OCI-LY1 (cell line): ENCODE measurements at regions not wholly inside any gene's neighbourhood (a gene's known extent, or its start where the extent isn't known, plus 50 kb on each side); places are given as distances from the start of the nearest gene placed in this dataset.

Experiments used
- H2AFZ ChIP-seq: fragments of 200-600 bp; sonication (generic), shearing (Covaris generic); 2 replicates; pipeline ENCODE4 v1.6.0; 2014; ENCODE audit warnings: antibody characterized with exemption, mild to moderate bottlenecking, low read length
- H3F3A ChIP-seq: fragments of 200-600 bp; sonication (generic), shearing (Covaris generic); 2 replicates; pipeline ENCODE4 v1.6.0; 2014; ENCODE audit warnings: mild to moderate bottlenecking, antibody characterized with exemption, low read length, moderate library complexity; ENCODE audit not compliant: insufficient read depth
- H3K27ac ChIP-seq: fragments of 200-600 bp; sonication (generic); 2 replicates; pipeline ENCODE4 v1.5.1; 2014; ENCODE audit warnings: low read length, mixed run types, mild to moderate bottlenecking, low read depth; ENCODE audit not compliant: poor library complexity, severe bottlenecking
- H3K27me3 ChIP-seq: fragments of 200-600 bp; sonication (generic); 2 replicates; pipeline ENCODE4 v1.6.0; 2014; ENCODE audit warnings: antibody characterized with exemption, mild to moderate bottlenecking, low read length, moderate library complexity; ENCODE audit not compliant: insufficient read depth
- H3K36me3 ChIP-seq: fragments of 200-600 bp; sonication (generic); 2 replicates; pipeline ENCODE4 v1.6.1; 2014; ENCODE audit warnings: mild to moderate bottlenecking, antibody characterized with exemption, low read length, moderate library complexity, mixed read lengths; ENCODE audit not compliant: insufficient read depth
- H3K4me1 ChIP-seq: fragments of 200-600 bp; sonication (generic); 2 replicates; pipeline ENCODE4 v1.5.1; 2014; ENCODE audit warnings: mild to moderate bottlenecking, low read length, moderate library complexity; ENCODE audit not compliant: insufficient read depth, severe bottlenecking
- H3K4me2 ChIP-seq: fragments of 200-600 bp; sonication (generic), shearing (Covaris generic); 2 replicates; pipeline ENCODE4 v1.6.1; 2014; ENCODE audit warnings: low read length
- H3K4me3 ChIP-seq: fragments of 200-600 bp; sonication (generic); 2 replicates; pipeline ENCODE4 v1.5.1; 2014; ENCODE audit warnings: low read length, low read depth, mild to moderate bottlenecking, mixed read lengths; ENCODE audit not compliant: poor library complexity, severe bottlenecking
- H3K79me2 ChIP-seq: fragments of 200-600 bp; shearing (Covaris generic); 2 replicates; pipeline ENCODE4 v1.6.1; 2016; ENCODE audit warnings: mixed run types, low read length, mixed read lengths; ENCODE audit not compliant: insufficient read depth
- H3K9ac ChIP-seq: fragments of 200-600 bp; sonication (generic), shearing (Covaris generic); 2 replicates; pipeline ENCODE4 v1.6.1; 2014; ENCODE audit warnings: mild to moderate bottlenecking, low read length, mixed read lengths
- H3K9me2 ChIP-seq: fragments of 200-600 bp; sonication (generic), shearing (Covaris generic); 2 replicates; pipeline ENCODE4 v1.6.1; 2014; ENCODE audit warnings: low read depth, mild to moderate bottlenecking, low read length, mixed read lengths
- H3K9me3 ChIP-seq: fragments of 200-600 bp; shearing (Covaris generic); 2 replicates; pipeline ENCODE4 v1.6.1; 2014; ENCODE audit warnings: low read length, mixed read lengths
- H4K20me1 ChIP-seq: fragments of 200-600 bp; sonication (generic), shearing (Covaris generic); 2 replicates; pipeline ENCODE4 v1.6.0; 2016; ENCODE audit warnings: mild to moderate bottlenecking, low read length; ENCODE audit not compliant: insufficient read depth
- EZH2 ChIP-seq: fragments of 200-600 bp; sonication (generic), shearing (Covaris generic); IDR thresholded peaks from 2 replicates; pipeline ENCODE4 v1.8.0; 2017; ENCODE audit warnings: borderline replicate concordance, mixed run types, mild to moderate bottlenecking, antibody characterized with exemption, low read length, moderate library complexity, mixed read lengths
- TF ChIP-seq, protein P1 (sequence below): fragments of 200-600 bp; sonication (generic), shearing (Covaris generic); IDR thresholded peaks from 2 replicates; pipeline ENCODE4 v1.5.1; 2017; ENCODE audit warnings: mild to moderate bottlenecking, antibody characterized with exemption, low read length, moderate library complexity, mixed read lengths

DNA sequence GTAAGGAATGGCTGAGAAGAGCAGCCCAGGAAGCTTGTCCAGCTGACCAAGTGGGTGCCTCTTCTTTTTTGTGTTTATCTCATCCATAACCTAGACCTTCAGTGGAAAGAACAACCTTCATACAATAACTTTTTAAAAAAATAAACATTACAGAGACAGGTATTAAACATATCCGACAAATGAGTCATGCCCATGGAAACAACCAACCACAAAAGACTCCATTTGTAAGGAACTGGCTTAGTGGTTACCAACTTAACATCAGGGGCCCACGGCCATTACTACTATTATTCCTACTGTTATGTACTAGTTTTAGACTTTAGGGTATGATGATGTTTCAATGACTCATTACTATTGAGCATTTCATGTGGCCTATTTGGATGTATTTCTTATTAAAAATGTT lies 191.7 kb upstream of the SERP2 start:
- no peaks in the 10 kb centered on the region for H3K4me1 ChIP-seq
- no peaks in the 10 kb centered on the region for H3K79me2 ChIP-seq
- no peak for TF ChIP-seq EZH2
- no peak overlapping the region for H3K4me3 ChIP-seq
- no peaks in the 10 kb centered on the region for H4K20me1 ChIP-seq
- H3K9me3 ChIP-seq = no peaks in the 10 kb centered on the region
- no peaks in the 10 kb centered on the region for H3K27me3 ChIP-seq
- no peak overlapping the region for H3K9ac ChIP-seq
- H3K36me3 ChIP-seq = no peaks in the 10 kb centered on the region
- H3K4me2 ChIP-seq = no peak overlapping the region
- no peak overlapping the region for H2AFZ ChIP-seq
- no peak overlapping the region for H3K27ac ChIP-seq
- no peaks in the 10 kb centered on the region for H3F3A ChIP-seq
- no peaks in the 10 kb centered on the region for H3K9me2 ChIP-seq

DNA sequence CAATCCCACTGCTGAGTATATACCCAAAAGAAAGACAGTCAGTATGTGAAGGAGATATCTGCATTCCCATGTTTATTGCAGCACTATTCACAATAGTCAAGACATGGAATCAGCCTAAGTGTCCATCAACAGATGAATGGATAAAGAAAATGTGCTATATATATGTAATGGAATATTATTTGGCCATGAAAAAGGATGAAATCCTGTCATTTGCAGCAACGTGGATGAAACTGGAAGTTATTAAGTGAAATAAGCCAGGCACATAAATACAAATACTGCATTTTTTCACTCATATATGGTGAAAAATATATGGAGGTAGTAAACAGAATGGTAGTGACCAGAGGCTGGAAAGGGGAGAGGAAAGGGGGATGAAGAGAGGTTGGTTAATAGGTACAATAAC lies 188.9 kb upstream of the SERP2 start:
- no peaks in the 10 kb centered on the region for H3K27me3 ChIP-seq
- H3K4me2 ChIP-seq = no peak overlapping the region
- no peaks in the 10 kb centered on the region for H3K36me3 ChIP-seq
- H3K9me2 ChIP-seq = no peaks in the 10 kb centered on the region
- no peaks in the 10 kb centered on the region for H3K9me3 ChIP-seq
- H3K9ac ChIP-seq = no peak overlapping the region
- H3K4me1 ChIP-seq = no peaks in the 10 kb centered on the region
- no peak for TF ChIP-seq EZH2
- TF ChIP-seq, protein P1, sequence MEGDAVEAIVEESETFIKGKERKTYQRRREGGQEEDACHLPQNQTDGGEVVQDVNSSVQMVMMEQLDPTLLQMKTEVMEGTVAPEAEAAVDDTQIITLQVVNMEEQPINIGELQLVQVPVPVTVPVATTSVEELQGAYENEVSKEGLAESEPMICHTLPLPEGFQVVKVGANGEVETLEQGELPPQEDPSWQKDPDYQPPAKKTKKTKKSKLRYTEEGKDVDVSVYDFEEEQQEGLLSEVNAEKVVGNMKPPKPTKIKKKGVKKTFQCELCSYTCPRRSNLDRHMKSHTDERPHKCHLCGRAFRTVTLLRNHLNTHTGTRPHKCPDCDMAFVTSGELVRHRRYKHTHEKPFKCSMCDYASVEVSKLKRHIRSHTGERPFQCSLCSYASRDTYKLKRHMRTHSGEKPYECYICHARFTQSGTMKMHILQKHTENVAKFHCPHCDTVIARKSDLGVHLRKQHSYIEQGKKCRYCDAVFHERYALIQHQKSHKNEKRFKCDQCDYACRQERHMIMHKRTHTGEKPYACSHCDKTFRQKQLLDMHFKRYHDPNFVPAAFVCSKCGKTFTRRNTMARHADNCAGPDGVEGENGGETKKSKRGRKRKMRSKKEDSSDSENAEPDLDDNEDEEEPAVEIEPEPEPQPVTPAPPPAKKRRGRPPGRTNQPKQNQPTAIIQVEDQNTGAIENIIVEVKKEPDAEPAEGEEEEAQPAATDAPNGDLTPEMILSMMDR = no peak
- no peak overlapping the region for H3K4me3 ChIP-seq
- no peaks in the 10 kb centered on the region for H4K20me1 ChIP-seq
- H3K79me2 ChIP-seq = no peaks in the 10 kb centered on the region
- H2AFZ ChIP-seq = no peak overlapping the region
- no peak overlapping the region for H3K27ac ChIP-seq
- no peaks in the 10 kb centered on the region for H3F3A ChIP-seq

DNA sequence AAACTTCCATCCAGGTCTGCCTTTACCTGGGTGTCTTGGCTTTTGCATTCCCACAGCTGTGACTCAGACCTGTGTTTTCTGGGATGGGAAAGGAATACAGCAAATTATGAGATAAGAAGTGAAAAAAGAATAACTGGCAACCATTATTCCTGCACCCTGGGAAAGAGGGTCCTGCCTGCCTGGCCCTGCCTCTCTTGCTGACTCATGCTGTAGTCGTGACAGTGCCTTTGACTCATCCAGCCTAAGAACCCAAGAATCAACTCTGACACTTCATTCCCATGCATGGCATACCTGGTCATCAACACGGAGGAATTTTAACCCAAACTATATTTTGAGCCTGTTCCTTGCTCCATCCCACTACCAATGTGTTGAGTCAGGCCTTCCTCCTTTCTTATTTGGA lies 185.4 kb upstream of the SERP2 start:
- no peaks in the 10 kb centered on the region for H3K36me3 ChIP-seq
- H3K4me3 ChIP-seq = no peak overlapping the region
- H3K4me2 ChIP-seq = no peak overlapping the region
- H3K9me2 ChIP-seq = no peaks in the 10 kb centered on the region
- H3K27ac ChIP-seq = no peak overlapping the region
- no peaks in the 10 kb centered on the region for H3K79me2 ChIP-seq
- no peak overlapping the region for H2AFZ ChIP-seq
- no peaks in the 10 kb centered on the region for H3K27me3 ChIP-seq
- no peak overlapping the region for H3K9ac ChIP-seq
- no peaks in the 10 kb centered on the region for H4K20me1 ChIP-seq
- H3K9me3 ChIP-seq = no peaks in the 10 kb centered on the region
- no peaks in the 10 kb centered on the region for H3K4me1 ChIP-seq
- TF ChIP-seq, protein P1 = no peak
- TF ChIP-seq EZH2 = no peak
- H3F3A ChIP-seq = no peaks in the 10 kb centered on the region

DNA sequence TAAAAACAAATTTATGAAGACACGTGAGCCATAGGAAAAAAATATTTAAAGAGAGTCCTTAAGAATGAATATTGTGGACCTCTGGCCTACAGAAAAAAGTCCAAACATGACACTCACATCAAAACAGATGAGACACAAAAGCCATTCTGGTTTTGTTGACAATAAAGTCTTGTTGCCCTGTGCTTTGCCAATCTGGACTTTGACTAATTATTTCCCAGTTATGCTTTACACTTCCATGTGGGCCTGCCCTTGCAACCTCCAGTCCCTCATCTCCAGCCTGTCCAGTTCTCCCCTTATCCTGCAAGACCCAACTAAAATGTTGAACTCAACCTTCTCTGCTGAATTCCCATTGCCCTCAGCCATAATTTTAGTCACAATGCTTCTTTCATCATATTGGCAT lies 184.5 kb upstream of the SERP2 start:
- no peaks in the 10 kb centered on the region for H3F3A ChIP-seq
- H3K9me3 ChIP-seq = no peaks in the 10 kb centered on the region
- H3K9ac ChIP-seq = no peak overlapping the region
- TF ChIP-seq EZH2 = no peak
- TF ChIP-seq, protein P1 = no peak
- H4K20me1 ChIP-seq = no peaks in the 10 kb centered on the region
- H3K4me3 ChIP-seq = no peak overlapping the region
- H3K27ac ChIP-seq = no peak overlapping the region
- H3K4me1 ChIP-seq = no peaks in the 10 kb centered on the region
- no peak overlapping the region for H2AFZ ChIP-seq
- H3K79me2 ChIP-seq = no peaks in the 10 kb centered on the region
- H3K27me3 ChIP-seq = no peaks in the 10 kb centered on the region
- no peak overlapping the region for H3K4me2 ChIP-seq
- H3K9me2 ChIP-seq = no peaks in the 10 kb centered on the region
- H3K36me3 ChIP-seq = no peaks in the 10 kb centered on the region
